WTC11 (cell line): ENCODE measurements at regions not wholly inside any gene's neighbourhood (a gene's known extent, or its start where the extent isn't known, plus 50 kb on each side); places are given as distances from the start of the nearest gene placed in this dataset.

Experiments
- ATAC-seq: fragments of 200-7000 bp; cut with Tn5 transposase; 2 replicates; pipeline ENCODE4 v1.10.0; 2021; ENCODE audit warnings: mild to moderate bottlenecking, moderate library complexity
- CTCF ChIA-PET: fragments of 300-600 bp; sonication (Branson Sonifier 250); formaldehyde crosslinking; loops from one replicate; lab custom pipeline; 2021; ENCODE audit warnings: antibody characterized with exemption; lab: Charles Lee
- POLR2A ChIA-PET: fragments of 350-600 bp; sonication (Branson Sonifier 250); formaldehyde crosslinking; loops from one replicate; lab custom pipeline; 2021; ENCODE audit warnings: antibody characterized with exemption; lab: Charles Lee
- DNase-seq: peaks from one replicate; pipeline ENCODE4 v3.0.0; 2021; ENCODE audit warnings: low spot score
- H3K27ac Mint-ChIP-seq: 2 replicates; pipeline ENCODE4 v1.8.0; 2021; ENCODE audit warnings: mixed read lengths
- H3K27me3 Mint-ChIP-seq: 2 replicates; pipeline ENCODE4 v1.8.0; 2021; ENCODE audit warnings: low read depth, mild to moderate bottlenecking, moderate library complexity, mixed read lengths
- H3K36me3 Mint-ChIP-seq: 2 replicates; pipeline ENCODE4 v1.8.0; 2021; ENCODE audit warnings: mixed read lengths
- H3K4me1 Mint-ChIP-seq: 2 replicates; pipeline ENCODE4 v1.8.0; 2022; ENCODE audit warnings: mixed read lengths
- H3K4me3 Mint-ChIP-seq: 2 replicates; pipeline ENCODE4 v1.8.0; 2021; ENCODE audit warnings: mild to moderate bottlenecking, moderate library complexity, mixed read lengths
- H3K9me3 Mint-ChIP-seq: 2 replicates; pipeline ENCODE4 v1.8.0; 2021; ENCODE audit warnings: mixed read lengths
- CBFB ChIP-seq: sonication (generic); formaldehyde crosslinking; IDR thresholded peaks from 2 replicates; pipeline ENCODE4 v1.8.1; 2022; ENCODE audit warnings: mild to moderate bottlenecking, low read depth, missing genetic modification reagents
- FOXP1 ChIP-seq: sonication (generic); formaldehyde crosslinking; IDR thresholded peaks from 2 replicates; pipeline ENCODE4 v1.8.0; 2022; ENCODE audit warnings: missing genetic modification reagents, mild to moderate bottlenecking, moderate library complexity, borderline replicate concordance
- GABPB1 ChIP-seq: sonication (generic); formaldehyde crosslinking; IDR thresholded peaks from 2 replicates; pipeline ENCODE4 v1.8.1; 2023; ENCODE audit warnings: mild to moderate bottlenecking, missing genetic modification reagents
- GRHL2 ChIP-seq: fragments of 250-450 bp; sonication (Bioruptor Pico); IDR thresholded peaks from 2 replicates; pipeline ENCODE4 v1.8.0; 2022; ENCODE audit warnings: mild to moderate bottlenecking, moderate library complexity; ENCODE audit not compliant: insufficient replicate concordance, severe bottlenecking
- RELA ChIP-seq: sonication (generic); formaldehyde crosslinking; IDR thresholded peaks from 2 replicates; pipeline ENCODE4 v1.8.1; 2022; ENCODE audit warnings: missing genetic modification reagents, mild to moderate bottlenecking, borderline replicate concordance
- SOX15 ChIP-seq: fragments of 250-450 bp; sonication (Bioruptor Pico); IDR thresholded peaks from 2 replicates; pipeline ENCODE4 v1.9.0; 2021; ENCODE audit warnings: mild to moderate bottlenecking
- SP1 ChIP-seq: sonication (generic); formaldehyde crosslinking; conservative IDR thresholded peaks from 2 replicates; pipeline ENCODE4 v1.8.1; 2022; ENCODE audit warnings: missing genetic modification reagents
- TCF7 ChIP-seq: sonication (generic); formaldehyde crosslinking; IDR thresholded peaks from 2 replicates; pipeline ENCODE4 v1.8.0; 2022; ENCODE audit warnings: mild to moderate bottlenecking, low read depth, missing genetic modification reagents, moderate library complexity
- TEAD1 ChIP-seq: sonication (generic); formaldehyde crosslinking; IDR thresholded peaks from 2 replicates; pipeline ENCODE4 v1.8.0; 2022; ENCODE audit warnings: mild to moderate bottlenecking, missing genetic modification reagents
- ZNF219 ChIP-seq: sonication (generic); formaldehyde crosslinking; IDR thresholded peaks from 2 replicates; pipeline ENCODE4 v1.8.0; 2023; ENCODE audit warnings: missing genetic modification reagents, mild to moderate bottlenecking, borderline replicate concordance
- ZNF263 ChIP-seq: sonication (generic); formaldehyde crosslinking; IDR thresholded peaks from 2 replicates; pipeline ENCODE4 v1.8.1; 2022; ENCODE audit warnings: low read depth, mild to moderate bottlenecking, moderate library complexity, missing genetic modification reagents
- ZNF423 ChIP-seq: fragments of 250-450 bp; sonication (Bioruptor Pico); IDR thresholded peaks from 2 replicates; pipeline ENCODE4 v2.1.2; 2022; ENCODE audit warnings: mild to moderate bottlenecking, moderate library complexity
- TF ChIP-seq, protein P1 (sequence below): sonication (generic); formaldehyde crosslinking; IDR thresholded peaks from 2 replicates; pipeline ENCODE4 v1.8.1; 2022; ENCODE audit warnings: low read depth, mild to moderate bottlenecking, moderate library complexity, missing genetic modification reagents, borderline replicate concordance
- TF ChIP-seq, protein P2 (sequence below): sonication (generic); formaldehyde crosslinking; IDR thresholded peaks from 2 replicates; pipeline ENCODE4 v1.8.0; 2023; ENCODE audit warnings: missing genetic modification reagents
- TF ChIP-seq, protein P3 (sequence below): fragments of 200-600 bp; IDR thresholded peaks from 2 replicates; pipeline ENCODE4 v1.8.0; 2022; ENCODE audit warnings: antibody characterized with exemption
- TF ChIP-seq, protein P4 (sequence below): sonication (generic); formaldehyde crosslinking; IDR thresholded peaks from 2 replicates; pipeline ENCODE4 v1.8.1; 2022; ENCODE audit warnings: missing genetic modification reagents, borderline replicate concordance
- TF ChIP-seq, protein P5 (sequence below): sonication (generic); formaldehyde crosslinking; IDR thresholded peaks from 2 replicates; pipeline ENCODE4 v1.8.0; 2022; ENCODE audit warnings: missing genetic modification reagents
- TF ChIP-seq, protein P6 (sequence below): sonication (generic); formaldehyde crosslinking; conservative IDR thresholded peaks from 2 replicates; pipeline ENCODE4 v1.8.1; 2023; ENCODE audit warnings: mild to moderate bottlenecking, low read depth, missing genetic modification reagents, moderate library complexity
- TF ChIP-seq, protein P7 (sequence below): fragments of 250-450 bp; sonication (Bioruptor Pico); IDR thresholded peaks from 2 replicates; pipeline ENCODE4 v1.9.0; 2021; ENCODE audit warnings: mild to moderate bottlenecking
- TF ChIP-seq, protein P8 (sequence below): sonication (generic); formaldehyde crosslinking; IDR thresholded peaks from 2 replicates; pipeline ENCODE4 v1.8.0; 2023; ENCODE audit warnings: mild to moderate bottlenecking, missing genetic modification reagents

DNA sequence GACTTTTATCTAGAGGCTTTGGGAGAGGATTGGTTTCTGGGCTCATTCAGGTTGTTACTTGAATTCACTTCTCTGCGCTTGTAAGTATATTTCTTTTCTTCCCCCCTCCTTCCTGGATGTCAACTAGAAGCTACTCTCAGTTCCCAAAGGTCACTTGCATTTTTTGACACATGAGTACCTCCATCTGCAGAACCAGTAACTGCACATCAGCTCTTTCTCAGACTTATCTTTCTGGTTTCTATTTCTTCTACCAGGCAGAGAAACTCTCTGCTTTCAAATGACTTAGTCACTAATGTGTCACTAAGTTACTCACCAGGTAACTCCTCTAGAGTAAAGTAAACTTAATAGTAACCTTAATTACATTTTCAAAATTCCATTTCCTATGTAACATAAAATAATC, 773.0 kb upstream of the LUZP2 start:
- TF ChIP-seq GABPB1 (CRISPR knock-in tag), result no peak
- peaks cover 13% of the 10 kb centered on the region for H3K4me1 Mint-ChIP-seq
- no peaks in the 10 kb centered on the region for H3K27me3 Mint-ChIP-seq
- DNase-seq, result no peak
- H3K9me3 Mint-ChIP-seq, result peaks cover 9% of the 10 kb centered on the region
- ATAC-seq, result no peak
- POLR2A ChIA-PET, result no interaction called here
- peaks cover 5% of the 10 kb centered on the region; the same call in 1 of the 2 replicates for H3K36me3 Mint-ChIP-seq
- H3K27ac Mint-ChIP-seq, result no peak overlapping the region
- H3K4me3 Mint-ChIP-seq, result no peak overlapping the region
- CTCF ChIA-PET, result no interaction called here

DNA sequence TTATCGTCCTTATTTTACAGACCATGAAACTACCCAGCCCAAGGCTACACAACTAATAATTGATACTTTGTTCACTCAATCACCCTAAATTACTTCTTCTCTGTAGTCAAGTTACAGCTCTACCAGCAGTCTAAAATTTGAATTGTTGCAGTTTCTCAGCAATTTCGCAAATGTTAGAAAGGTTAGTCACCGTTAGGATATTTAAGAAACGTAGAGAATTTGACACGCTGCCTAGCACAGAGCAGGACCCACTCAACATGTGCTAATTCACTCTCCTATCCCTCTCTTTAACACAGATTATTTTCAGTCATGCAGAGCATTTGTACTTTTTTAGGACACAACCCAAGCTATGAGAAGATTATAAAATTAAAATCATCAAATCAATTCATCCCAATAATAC, 771.1 kb upstream of the LUZP2 start:
- H3K4me3 Mint-ChIP-seq, result no peak overlapping the region
- no peaks in the 10 kb centered on the region for H3K9me3 Mint-ChIP-seq
- H3K27ac Mint-ChIP-seq, result no peak overlapping the region
- DNase-seq, result no peak
- ATAC-seq, result no peak
- POLR2A ChIA-PET, result no interaction called here
- H3K27me3 Mint-ChIP-seq, result no peaks in the 10 kb centered on the region
- CTCF ChIA-PET, result no interaction called here
- no peaks in the 10 kb centered on the region for H3K36me3 Mint-ChIP-seq
- peaks cover 17% of the 10 kb centered on the region for H3K4me1 Mint-ChIP-seq
- TF ChIP-seq FOXP1 (CRISPR knock-in tag) (no peak), TEAD1 (CRISPR knock-in tag) (no peak), TCF7 (no peak), SOX15 (CRISPR knock-in tag) (no peak), SP1 (CRISPR knock-in tag) (no peak), ZNF263 (CRISPR knock-in tag) (no peak), ZNF423 (CRISPR knock-in tag) (no peak), ZNF219 (no peak), GRHL2 (CRISPR knock-in tag) (no peak), CBFB (CRISPR knock-in tag) (no peak), RELA (CRISPR knock-in tag) (no peak)
- TF ChIP-seq, protein P1, sequence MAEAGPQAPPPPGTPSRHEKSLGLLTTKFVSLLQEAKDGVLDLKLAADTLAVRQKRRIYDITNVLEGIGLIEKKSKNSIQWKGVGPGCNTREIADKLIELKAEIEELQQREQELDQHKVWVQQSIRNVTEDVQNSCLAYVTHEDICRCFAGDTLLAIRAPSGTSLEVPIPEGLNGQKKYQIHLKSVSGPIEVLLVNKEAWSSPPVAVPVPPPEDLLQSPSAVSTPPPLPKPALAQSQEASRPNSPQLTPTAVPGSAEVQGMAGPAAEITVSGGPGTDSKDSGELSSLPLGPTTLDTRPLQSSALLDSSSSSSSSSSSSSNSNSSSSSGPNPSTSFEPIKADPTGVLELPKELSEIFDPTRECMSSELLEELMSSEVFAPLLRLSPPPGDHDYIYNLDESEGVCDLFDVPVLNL, result no peak
- TF ChIP-seq, protein P2, sequence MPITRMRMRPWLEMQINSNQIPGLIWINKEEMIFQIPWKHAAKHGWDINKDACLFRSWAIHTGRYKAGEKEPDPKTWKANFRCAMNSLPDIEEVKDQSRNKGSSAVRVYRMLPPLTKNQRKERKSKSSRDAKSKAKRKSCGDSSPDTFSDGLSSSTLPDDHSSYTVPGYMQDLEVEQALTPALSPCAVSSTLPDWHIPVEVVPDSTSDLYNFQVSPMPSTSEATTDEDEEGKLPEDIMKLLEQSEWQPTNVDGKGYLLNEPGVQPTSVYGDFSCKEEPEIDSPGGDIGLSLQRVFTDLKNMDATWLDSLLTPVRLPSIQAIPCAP (CRISPR knock-in tag), result no peak
- TF ChIP-seq, protein P3, sequence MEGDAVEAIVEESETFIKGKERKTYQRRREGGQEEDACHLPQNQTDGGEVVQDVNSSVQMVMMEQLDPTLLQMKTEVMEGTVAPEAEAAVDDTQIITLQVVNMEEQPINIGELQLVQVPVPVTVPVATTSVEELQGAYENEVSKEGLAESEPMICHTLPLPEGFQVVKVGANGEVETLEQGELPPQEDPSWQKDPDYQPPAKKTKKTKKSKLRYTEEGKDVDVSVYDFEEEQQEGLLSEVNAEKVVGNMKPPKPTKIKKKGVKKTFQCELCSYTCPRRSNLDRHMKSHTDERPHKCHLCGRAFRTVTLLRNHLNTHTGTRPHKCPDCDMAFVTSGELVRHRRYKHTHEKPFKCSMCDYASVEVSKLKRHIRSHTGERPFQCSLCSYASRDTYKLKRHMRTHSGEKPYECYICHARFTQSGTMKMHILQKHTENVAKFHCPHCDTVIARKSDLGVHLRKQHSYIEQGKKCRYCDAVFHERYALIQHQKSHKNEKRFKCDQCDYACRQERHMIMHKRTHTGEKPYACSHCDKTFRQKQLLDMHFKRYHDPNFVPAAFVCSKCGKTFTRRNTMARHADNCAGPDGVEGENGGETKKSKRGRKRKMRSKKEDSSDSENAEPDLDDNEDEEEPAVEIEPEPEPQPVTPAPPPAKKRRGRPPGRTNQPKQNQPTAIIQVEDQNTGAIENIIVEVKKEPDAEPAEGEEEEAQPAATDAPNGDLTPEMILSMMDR, result no peak
- TF ChIP-seq, protein P4, sequence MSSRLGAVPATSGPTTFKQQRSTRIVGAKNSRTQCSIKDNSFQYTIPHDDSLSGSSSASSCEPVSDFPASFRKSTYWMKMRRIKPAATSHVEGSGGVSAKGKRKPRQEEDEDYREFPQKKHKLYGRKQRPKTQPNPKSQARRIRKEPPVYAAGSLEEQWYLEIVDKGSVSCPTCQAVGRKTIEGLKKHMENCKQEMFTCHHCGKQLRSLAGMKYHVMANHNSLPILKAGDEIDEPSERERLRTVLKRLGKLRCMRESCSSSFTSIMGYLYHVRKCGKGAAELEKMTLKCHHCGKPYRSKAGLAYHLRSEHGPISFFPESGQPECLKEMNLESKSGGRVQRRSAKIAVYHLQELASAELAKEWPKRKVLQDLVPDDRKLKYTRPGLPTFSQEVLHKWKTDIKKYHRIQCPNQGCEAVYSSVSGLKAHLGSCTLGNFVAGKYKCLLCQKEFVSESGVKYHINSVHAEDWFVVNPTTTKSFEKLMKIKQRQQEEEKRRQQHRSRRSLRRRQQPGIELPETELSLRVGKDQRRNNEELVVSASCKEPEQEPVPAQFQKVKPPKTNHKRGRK (CRISPR knock-in tag), result no peak
- TF ChIP-seq, protein P5, sequence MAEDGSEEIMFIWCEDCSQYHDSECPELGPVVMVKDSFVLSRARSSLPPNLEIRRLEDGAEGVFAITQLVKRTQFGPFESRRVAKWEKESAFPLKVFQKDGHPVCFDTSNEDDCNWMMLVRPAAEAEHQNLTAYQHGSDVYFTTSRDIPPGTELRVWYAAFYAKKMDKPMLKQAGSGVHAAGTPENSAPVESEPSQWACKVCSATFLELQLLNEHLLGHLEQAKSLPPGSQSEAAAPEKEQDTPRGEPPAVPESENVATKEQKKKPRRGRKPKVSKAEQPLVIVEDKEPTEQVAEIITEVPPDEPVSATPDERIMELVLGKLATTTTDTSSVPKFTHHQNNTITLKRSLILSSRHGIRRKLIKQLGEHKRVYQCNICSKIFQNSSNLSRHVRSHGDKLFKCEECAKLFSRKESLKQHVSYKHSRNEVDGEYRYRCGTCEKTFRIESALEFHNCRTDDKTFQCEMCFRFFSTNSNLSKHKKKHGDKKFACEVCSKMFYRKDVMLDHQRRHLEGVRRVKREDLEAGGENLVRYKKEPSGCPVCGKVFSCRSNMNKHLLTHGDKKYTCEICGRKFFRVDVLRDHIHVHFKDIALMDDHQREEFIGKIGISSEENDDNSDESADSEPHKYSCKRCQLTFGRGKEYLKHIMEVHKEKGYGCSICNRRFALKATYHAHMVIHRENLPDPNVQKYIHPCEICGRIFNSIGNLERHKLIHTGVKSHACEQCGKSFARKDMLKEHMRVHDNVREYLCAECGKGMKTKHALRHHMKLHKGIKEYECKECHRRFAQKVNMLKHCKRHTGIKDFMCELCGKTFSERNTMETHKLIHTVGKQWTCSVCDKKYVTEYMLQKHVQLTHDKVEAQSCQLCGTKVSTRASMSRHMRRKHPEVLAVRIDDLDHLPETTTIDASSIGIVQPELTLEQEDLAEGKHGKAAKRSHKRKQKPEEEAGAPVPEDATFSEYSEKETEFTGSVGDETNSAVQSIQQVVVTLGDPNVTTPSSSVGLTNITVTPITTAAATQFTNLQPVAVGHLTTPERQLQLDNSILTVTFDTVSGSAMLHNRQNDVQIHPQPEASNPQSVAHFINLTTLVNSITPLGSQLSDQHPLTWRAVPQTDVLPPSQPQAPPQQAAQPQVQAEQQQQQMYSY, result no peak
- TF ChIP-seq, protein P6, sequence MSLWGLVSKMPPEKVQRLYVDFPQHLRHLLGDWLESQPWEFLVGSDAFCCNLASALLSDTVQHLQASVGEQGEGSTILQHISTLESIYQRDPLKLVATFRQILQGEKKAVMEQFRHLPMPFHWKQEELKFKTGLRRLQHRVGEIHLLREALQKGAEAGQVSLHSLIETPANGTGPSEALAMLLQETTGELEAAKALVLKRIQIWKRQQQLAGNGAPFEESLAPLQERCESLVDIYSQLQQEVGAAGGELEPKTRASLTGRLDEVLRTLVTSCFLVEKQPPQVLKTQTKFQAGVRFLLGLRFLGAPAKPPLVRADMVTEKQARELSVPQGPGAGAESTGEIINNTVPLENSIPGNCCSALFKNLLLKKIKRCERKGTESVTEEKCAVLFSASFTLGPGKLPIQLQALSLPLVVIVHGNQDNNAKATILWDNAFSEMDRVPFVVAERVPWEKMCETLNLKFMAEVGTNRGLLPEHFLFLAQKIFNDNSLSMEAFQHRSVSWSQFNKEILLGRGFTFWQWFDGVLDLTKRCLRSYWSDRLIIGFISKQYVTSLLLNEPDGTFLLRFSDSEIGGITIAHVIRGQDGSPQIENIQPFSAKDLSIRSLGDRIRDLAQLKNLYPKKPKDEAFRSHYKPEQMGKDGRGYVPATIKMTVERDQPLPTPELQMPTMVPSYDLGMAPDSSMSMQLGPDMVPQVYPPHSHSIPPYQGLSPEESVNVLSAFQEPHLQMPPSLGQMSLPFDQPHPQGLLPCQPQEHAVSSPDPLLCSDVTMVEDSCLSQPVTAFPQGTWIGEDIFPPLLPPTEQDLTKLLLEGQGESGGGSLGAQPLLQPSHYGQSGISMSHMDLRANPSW (CRISPR knock-in tag), result no peak
- TF ChIP-seq, protein P7, sequence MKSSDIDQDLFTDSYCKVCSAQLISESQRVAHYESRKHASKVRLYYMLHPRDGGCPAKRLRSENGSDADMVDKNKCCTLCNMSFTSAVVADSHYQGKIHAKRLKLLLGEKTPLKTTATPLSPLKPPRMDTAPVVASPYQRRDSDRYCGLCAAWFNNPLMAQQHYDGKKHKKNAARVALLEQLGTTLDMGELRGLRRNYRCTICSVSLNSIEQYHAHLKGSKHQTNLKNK (CRISPR knock-in tag), result no peak
- TF ChIP-seq, protein P8, sequence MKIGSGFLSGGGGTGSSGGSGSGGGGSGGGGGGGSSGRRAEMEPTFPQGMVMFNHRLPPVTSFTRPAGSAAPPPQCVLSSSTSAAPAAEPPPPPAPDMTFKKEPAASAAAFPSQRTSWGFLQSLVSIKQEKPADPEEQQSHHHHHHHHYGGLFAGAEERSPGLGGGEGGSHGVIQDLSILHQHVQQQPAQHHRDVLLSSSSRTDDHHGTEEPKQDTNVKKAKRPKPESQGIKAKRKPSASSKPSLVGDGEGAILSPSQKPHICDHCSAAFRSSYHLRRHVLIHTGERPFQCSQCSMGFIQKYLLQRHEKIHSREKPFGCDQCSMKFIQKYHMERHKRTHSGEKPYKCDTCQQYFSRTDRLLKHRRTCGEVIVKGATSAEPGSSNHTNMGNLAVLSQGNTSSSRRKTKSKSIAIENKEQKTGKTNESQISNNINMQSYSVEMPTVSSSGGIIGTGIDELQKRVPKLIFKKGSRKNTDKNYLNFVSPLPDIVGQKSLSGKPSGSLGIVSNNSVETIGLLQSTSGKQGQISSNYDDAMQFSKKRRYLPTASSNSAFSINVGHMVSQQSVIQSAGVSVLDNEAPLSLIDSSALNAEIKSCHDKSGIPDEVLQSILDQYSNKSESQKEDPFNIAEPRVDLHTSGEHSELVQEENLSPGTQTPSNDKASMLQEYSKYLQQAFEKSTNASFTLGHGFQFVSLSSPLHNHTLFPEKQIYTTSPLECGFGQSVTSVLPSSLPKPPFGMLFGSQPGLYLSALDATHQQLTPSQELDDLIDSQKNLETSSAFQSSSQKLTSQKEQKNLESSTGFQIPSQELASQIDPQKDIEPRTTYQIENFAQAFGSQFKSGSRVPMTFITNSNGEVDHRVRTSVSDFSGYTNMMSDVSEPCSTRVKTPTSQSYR (CRISPR knock-in tag), result no peak
